OCI-LY3 (cell line): ENCODE measurements at regions not wholly inside any gene's neighbourhood (a gene's known extent, or its start where the extent isn't known, plus 50 kb on each side); places are given as distances from the start of the nearest gene placed in this dataset.
A peak's percentile ranks its signal among the peaks of the same experiment; 100 is the strongest.

ENCODE experiments used
- H2AFZ ChIP-seq: fragments of 200-600, 300-600 bp; shearing (Covaris generic); 2 replicates; pipeline ENCODE4 v1.6.0; 2014; ENCODE audit warnings: antibody characterized with exemption, low read depth, low read length
- H3K27ac ChIP-seq: fragments of 200-600, 300-600 bp; sonication (generic); 2 replicates; pipeline ENCODE4 v1.5.1; 2014; ENCODE audit warnings: mild to moderate bottlenecking, low read length, moderate library complexity, mixed read lengths
- H3K27me3 ChIP-seq: fragments of 200-600, 300-600 bp; sonication (generic); 2 replicates; pipeline ENCODE4 v1.6.1; 2014; ENCODE audit warnings: low read depth, low read length, mixed read lengths
- H3K36me3 ChIP-seq: fragments of 200-600, 300-600 bp; sonication (generic); replicated peaks from 2 replicates; pipeline ENCODE3; 2014; ENCODE audit warnings: low read depth, low read length, mixed read lengths
- H3K4me1 ChIP-seq: fragments of 300-600, 200-600 bp; sonication (generic); 2 replicates; pipeline ENCODE4 v1.6.1; 2014; ENCODE audit warnings: low read length, mixed read lengths
- H3K4me2 ChIP-seq: fragments of 200-600, 300-600 bp; sonication (generic); 2 replicates; pipeline ENCODE4 v1.6.1; 2014; ENCODE audit warnings: low read length, mixed read lengths
- H3K4me3 ChIP-seq: fragments of 300-600, 200-600 bp; sonication (generic); 2 replicates; pipeline ENCODE4 v1.5.1; 2014; ENCODE audit warnings: antibody characterized with exemption, mild to moderate bottlenecking, low read length, moderate library complexity
- H3K79me2 ChIP-seq: fragments of 300-600, 200-600 bp; shearing (Covaris generic); 2 replicates; pipeline ENCODE4 v1.6.1; 2014; ENCODE audit warnings: mild to moderate bottlenecking, low read length, mixed read lengths
- H3K9ac ChIP-seq: fragments of 300-600, 200-600 bp; shearing (Covaris generic); 2 replicates; pipeline ENCODE4 v1.6.0; 2014; ENCODE audit warnings: mild to moderate bottlenecking, low read length, moderate library complexity
- H3K9me3 ChIP-seq: fragments of 200-600, 300-600 bp; shearing (Covaris generic); 2 replicates; pipeline ENCODE4 v1.6.1; 2014; ENCODE audit warnings: low read length, mixed read lengths; ENCODE audit not compliant: insufficient read depth
- H4K20me1 ChIP-seq: fragments of 200-600, 300-600 bp; sonication (generic); 2 replicates; pipeline ENCODE4 v1.6.1; 2016; ENCODE audit warnings: low read length, mixed read lengths; ENCODE audit not compliant: insufficient read depth
- EZH2phosphoT487 ChIP-seq: fragments of 200-600 bp; shearing (Covaris generic); IDR thresholded peaks from 2 replicates; pipeline ENCODE4 v1.6.1; 2018; ENCODE audit warnings: antibody characterized with exemption, mixed run types, low read depth
- TF ChIP-seq, protein P1 (sequence below): fragments of 200-600, 300-600 bp; sonication (generic); IDR thresholded peaks from 2 replicates; pipeline ENCODE4 v1.5.1; 2014; ENCODE audit warnings: antibody characterized with exemption, low read length, low read depth

DNA sequence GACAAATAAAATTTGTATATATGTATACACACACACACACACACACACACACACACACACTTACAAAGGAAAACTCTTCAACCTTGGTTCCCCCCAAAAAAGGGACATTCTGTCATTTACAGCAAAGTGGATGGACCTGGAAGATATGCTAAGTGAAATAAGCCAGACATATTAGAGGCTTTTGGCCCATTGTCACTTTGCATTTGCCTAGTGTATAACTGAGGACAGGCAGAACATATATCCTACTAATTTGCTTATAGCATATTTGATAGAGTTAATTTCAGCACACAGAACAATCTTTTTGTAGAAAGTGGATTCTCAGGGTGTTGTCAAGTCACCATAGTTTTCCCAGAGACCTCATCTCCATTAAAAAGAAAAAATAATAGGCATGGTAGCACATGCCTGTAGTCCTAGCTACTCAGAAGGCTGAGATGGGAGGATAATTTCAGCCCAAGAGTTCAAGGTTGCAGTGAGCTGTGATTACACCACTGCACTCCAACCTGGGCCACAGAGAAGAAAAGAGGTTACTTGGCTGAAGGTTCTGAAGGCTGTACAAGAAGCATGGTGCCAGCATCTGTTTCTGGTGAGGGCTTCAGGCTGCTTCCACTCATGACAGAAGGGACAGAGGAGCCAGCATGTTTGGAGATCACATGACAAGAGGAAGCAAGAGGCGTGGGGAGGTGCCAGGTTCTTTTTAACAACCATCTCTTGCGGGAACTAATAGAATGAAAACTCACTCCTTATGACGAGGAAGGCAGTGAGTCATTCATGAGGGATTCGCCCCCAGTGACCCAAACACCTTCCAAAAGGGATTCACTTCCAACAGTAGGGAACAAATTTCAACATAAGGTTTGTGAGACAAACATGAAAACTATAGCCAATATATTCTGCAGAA, 135.6 kb downstream of the TMEM168 start:
- peak overlapping the region; percentile 54; the same call in 1 of the 2 replicates for H2AFZ ChIP-seq
- no peaks in the 10 kb centered on the region for H4K20me1 ChIP-seq
- no peak overlapping the region for H3K27ac ChIP-seq
- H3K9ac ChIP-seq = no peak overlapping the region
- H3K4me3 ChIP-seq = no peak overlapping the region
- H3K36me3 ChIP-seq = no peaks in the 10 kb centered on the region
- H3K9me3 ChIP-seq = no peaks in the 10 kb centered on the region
- no peak overlapping the region for H3K4me2 ChIP-seq
- H3K27me3 ChIP-seq = no peaks in the 10 kb centered on the region
- no peak for TF ChIP-seq EZH2phosphoT487
- TF ChIP-seq, protein P1, sequence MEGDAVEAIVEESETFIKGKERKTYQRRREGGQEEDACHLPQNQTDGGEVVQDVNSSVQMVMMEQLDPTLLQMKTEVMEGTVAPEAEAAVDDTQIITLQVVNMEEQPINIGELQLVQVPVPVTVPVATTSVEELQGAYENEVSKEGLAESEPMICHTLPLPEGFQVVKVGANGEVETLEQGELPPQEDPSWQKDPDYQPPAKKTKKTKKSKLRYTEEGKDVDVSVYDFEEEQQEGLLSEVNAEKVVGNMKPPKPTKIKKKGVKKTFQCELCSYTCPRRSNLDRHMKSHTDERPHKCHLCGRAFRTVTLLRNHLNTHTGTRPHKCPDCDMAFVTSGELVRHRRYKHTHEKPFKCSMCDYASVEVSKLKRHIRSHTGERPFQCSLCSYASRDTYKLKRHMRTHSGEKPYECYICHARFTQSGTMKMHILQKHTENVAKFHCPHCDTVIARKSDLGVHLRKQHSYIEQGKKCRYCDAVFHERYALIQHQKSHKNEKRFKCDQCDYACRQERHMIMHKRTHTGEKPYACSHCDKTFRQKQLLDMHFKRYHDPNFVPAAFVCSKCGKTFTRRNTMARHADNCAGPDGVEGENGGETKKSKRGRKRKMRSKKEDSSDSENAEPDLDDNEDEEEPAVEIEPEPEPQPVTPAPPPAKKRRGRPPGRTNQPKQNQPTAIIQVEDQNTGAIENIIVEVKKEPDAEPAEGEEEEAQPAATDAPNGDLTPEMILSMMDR = no peak
- no peaks in the 10 kb centered on the region for H3K79me2 ChIP-seq
- no peaks in the 10 kb centered on the region for H3K4me1 ChIP-seq

DNA sequence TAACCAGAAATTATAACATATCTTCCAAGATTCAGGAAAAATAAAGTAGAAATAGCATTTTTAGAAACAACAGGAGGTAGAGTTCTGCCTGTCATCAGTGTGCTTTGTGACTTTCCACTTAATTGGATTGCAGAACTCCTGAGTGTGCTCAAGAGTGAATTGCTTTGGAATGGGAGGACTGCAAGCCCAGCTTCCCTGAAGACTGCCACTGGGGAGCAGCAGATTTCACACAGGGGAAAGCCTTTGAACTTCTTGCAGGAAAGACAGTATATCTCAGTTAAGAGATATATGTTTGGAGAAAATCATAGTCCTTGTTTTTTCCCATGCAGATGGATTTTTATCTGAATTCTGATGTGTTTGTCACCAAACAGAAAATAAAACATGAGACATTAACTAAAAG, 124.5 kb downstream of the TMEM168 start:
- Histone ChIP-seq H3K4me2 (no peak overlapping the region), H3K4me1 (no peaks in the 10 kb centered on the region), H3K79me2 (no peaks in the 10 kb centered on the region), H3K4me3 (no peak overlapping the region), H3K9ac (no peak overlapping the region), H4K20me1 (no peaks in the 10 kb centered on the region), H2AFZ (no peak overlapping the region), H3K27ac (no peak overlapping the region), H3K36me3 (no peaks in the 10 kb centered on the region), H3K27me3 (no peaks in the 10 kb centered on the region), H3K9me3 (no peaks in the 10 kb centered on the region)
- TF ChIP-seq, protein P1 = no peak
- no peak for TF ChIP-seq EZH2phosphoT487

DNA sequence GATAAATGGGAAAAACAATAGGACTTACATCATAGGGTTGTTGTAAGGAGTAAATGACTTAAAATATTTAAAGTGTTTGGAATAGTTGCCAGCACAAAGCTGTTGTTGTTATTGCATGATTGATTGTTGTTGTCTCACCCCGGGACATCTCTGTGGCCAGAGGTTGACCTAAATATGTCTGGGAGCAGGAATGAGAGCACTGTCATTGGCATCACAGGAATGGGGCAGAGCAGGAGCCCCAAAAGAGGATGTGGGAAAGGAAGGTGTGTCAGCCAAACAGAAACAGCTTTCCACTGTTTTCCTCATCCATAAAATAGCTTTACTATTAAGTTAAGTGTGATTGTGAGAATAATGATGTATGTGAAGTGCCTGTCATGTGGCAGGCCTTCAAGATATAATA, 121.6 kb downstream of the TMEM168 start:
- no peaks in the 10 kb centered on the region for H3K36me3 ChIP-seq
- H3K27me3 ChIP-seq = no peaks in the 10 kb centered on the region
- H3K4me2 ChIP-seq = no peak overlapping the region
- H3K79me2 ChIP-seq = no peaks in the 10 kb centered on the region
- H3K27ac ChIP-seq = no peak overlapping the region
- no peak overlapping the region for H3K4me3 ChIP-seq
- H3K9me3 ChIP-seq = no peaks in the 10 kb centered on the region
- no peaks in the 10 kb centered on the region for H4K20me1 ChIP-seq
- H2AFZ ChIP-seq = no peak overlapping the region
- H3K9ac ChIP-seq = no peak overlapping the region
- TF ChIP-seq, protein P1 = no peak
- no peak for TF ChIP-seq EZH2phosphoT487
- H3K4me1 ChIP-seq = no peaks in the 10 kb centered on the region

DNA sequence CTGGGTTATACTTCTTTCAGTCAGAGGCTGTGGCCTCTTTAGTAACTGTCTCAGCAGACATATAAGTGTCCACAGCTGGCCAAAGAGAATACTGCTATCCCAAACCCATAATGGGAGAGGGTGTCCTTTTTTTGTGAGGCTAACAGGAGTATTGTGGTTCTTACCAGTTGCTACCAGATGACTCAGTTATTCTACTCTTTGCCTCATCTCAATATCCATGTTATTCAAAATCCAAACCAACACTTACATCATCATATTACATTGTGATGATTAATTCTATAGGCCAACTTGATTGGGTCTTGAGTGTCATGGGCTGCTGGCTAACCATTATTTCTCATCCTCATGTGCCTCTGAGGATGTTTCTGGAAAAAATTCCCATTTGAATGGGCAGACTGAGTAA, 120.9 kb downstream of the TMEM168 start:
- no peak overlapping the region for H3K4me3 ChIP-seq
- no peak overlapping the region for H3K4me2 ChIP-seq
- no peak overlapping the region for H3K9ac ChIP-seq
- H3K79me2 ChIP-seq = no peaks in the 10 kb centered on the region
- no peaks in the 10 kb centered on the region for H3K27me3 ChIP-seq
- H4K20me1 ChIP-seq = no peaks in the 10 kb centered on the region
- TF ChIP-seq, protein P1 = no peak
- no peak for TF ChIP-seq EZH2phosphoT487
- H3K36me3 ChIP-seq = no peaks in the 10 kb centered on the region
- no peak overlapping the region for H2AFZ ChIP-seq
- H3K27ac ChIP-seq = no peak overlapping the region
- H3K9me3 ChIP-seq = no peaks in the 10 kb centered on the region
- no peaks in the 10 kb centered on the region for H3K4me1 ChIP-seq
